Nephron (organoid): ENCODE measurements at regions not wholly inside any gene's neighbourhood (a gene's known extent, or its start where the extent isn't known, plus 50 kb on each side); places are given as distances from the start of the nearest gene placed in this dataset.

Experiments
- H3K27ac Mint-ChIP-seq, 3 experiments: 2 replicates each; pipeline ENCODE4 v1.8.0; 2020; ENCODE audit warnings: mixed read lengths in 3 of 3, mild to moderate bottlenecking in 2 of 3, moderate library complexity in 1 of 3
- H3K27me3 Mint-ChIP-seq: 2 replicates; pipeline ENCODE4 v1.8.0; 2021; ENCODE audit warnings: low read depth, mild to moderate bottlenecking, moderate library complexity, mixed read lengths
- H3K36me3 Mint-ChIP-seq: 2 replicates; pipeline ENCODE4 v1.8.0; 2020; ENCODE audit warnings: low read depth, mixed read lengths
- H3K4me1 Mint-ChIP-seq: 2 replicates; pipeline ENCODE4 v1.8.0; 2020; ENCODE audit warnings: mixed read lengths
- H3K4me3 Mint-ChIP-seq, 3 experiments: 2 replicates each; pipeline ENCODE4 v1.8.0; 2020; ENCODE audit warnings: mild to moderate bottlenecking in 3 of 3, mixed read lengths in 3 of 3, moderate library complexity in 2 of 3
- H3K9me3 Mint-ChIP-seq: 2 replicates; pipeline ENCODE4 v1.8.0; 2020; ENCODE audit warnings: mixed read lengths
- CTCF ChIP-seq, 3 experiments: fragments of 200-600 bp; sonication (generic); IDR thresholded peaks; one replicate each; pipeline ENCODE4 v1.5.0; 2021; ENCODE audit warnings: antibody characterized with exemption in 3 of 3; ENCODE audit not compliant: unreplicated experiment in 3 of 3

DNA sequence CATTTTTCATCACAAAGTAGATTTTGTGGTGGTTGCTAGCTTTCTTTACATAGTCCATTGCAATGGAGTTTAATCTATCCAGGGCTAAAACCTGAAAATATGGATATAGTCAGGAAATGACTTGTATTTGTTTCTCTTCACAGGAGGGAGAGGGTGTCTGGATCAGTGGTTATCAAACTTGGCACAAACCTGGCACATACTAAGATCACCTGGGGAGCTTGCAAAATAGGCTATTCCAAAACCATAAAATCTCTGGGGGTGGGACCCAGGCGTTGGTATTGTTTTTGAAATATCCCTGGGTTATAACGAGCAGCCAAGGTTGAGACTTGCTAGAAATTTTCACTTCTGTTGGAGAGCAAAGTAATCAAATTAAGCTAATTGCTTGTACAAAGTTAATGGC is 179.9 kb downstream of the PCSK1 start:
- Mint-ChIP-seq H3K4me1 (peaks cover 2% of the 10 kb centered on the region), H3K27me3 (no peaks in the 10 kb centered on the region), H3K36me3 (no peaks in the 10 kb centered on the region), H3K9me3 (peaks cover 4% of the 10 kb centered on the region), H3K4me3 (no peak overlapping the region), H3K27ac (no peak overlapping the region)
- TF ChIP-seq CTCF (IDR thresholded peaks at IDR 0.05; ENCODE audit: unreplicated experiment in 3 of 3): no peak

DNA sequence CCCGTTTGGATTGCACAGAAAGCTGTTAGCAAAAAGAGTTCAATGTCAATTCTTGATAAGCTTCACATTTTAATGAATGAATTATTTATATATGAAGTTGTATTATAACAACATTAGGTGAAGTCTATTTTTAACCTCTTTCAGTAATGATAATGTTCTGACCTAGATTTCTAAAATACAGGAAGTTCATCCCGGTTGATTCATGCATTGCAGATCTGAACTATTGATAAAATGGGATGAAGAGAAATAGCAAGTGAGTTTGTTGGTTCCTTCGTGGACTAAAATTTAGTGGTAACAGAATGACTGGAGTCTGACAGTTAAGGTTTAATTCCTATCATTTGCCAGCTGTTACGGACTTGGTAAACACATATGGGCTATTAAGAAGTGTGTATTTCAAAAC is 180.5 kb downstream of the PCSK1 start:
- peaks cover 4% of the 10 kb centered on the region for H3K9me3 Mint-ChIP-seq
- H3K27ac Mint-ChIP-seq: no peak overlapping the region
- no peaks in the 10 kb centered on the region for H3K27me3 Mint-ChIP-seq
- H3K36me3 Mint-ChIP-seq: no peaks in the 10 kb centered on the region
- peaks cover 5% of the 10 kb centered on the region for H3K4me1 Mint-ChIP-seq
- TF ChIP-seq CTCF (IDR thresholded peaks at IDR 0.05; ENCODE audit: unreplicated experiment in 3 of 3): no peak
- no peak overlapping the region for H3K4me3 Mint-ChIP-seq

DNA sequence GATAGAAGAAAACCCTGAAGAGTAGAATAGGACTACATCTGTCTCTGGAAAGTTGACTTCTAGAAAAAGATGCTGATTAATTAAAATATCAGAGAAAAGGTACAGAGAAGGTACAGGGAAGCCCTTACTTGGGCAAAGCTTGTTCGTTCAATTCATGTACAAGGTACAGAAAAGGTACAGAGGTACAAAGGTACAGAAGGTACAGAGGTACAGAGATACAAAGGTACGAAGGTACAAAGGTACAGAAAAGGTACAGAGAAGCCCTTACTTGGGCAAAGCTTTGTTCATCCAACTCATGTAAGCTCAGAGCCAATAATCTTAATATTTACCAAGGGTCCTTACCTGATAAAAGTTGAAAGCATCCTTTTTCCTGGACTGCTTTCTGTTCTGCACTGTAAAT is 182.3 kb downstream of the PCSK1 start:
- H3K4me3 Mint-ChIP-seq: no peak overlapping the region
- no peak overlapping the region for H3K27ac Mint-ChIP-seq
- TF ChIP-seq CTCF (IDR thresholded peaks at IDR 0.05; ENCODE audit: unreplicated experiment in 3 of 3): no peak
- H3K9me3 Mint-ChIP-seq: peaks cover 4% of the 10 kb centered on the region
- H3K27me3 Mint-ChIP-seq: no peaks in the 10 kb centered on the region
- peaks cover 13% of the 10 kb centered on the region for H3K4me1 Mint-ChIP-seq
- no peaks in the 10 kb centered on the region for H3K36me3 Mint-ChIP-seq

DNA sequence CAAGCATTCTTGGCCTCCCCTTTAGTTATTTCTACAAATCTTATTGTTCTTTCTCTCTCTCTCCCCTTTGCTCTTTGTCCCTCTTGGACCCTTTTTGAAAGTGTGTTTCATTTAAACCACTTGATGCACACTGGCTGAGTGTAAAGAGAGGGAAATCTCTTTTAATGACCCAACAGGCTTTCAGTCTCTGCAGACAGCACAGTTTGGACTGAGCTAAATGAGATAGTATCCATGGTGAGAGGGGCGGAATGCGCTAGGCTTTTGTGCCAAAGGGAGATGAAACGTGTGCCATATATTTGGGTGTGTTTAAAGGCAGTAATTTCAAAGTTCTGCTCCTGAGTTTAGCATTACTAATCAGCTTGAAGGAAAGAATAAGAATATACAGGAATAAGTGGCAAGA is 184.9 kb downstream of the PCSK1 start:
- no peaks in the 10 kb centered on the region for H3K36me3 Mint-ChIP-seq
- no peak overlapping the region for H3K4me3 Mint-ChIP-seq
- H3K9me3 Mint-ChIP-seq: peaks cover 6% of the 10 kb centered on the region
- H3K27ac Mint-ChIP-seq: no peak overlapping the region
- H3K4me1 Mint-ChIP-seq: peaks cover 13% of the 10 kb centered on the region
- H3K27me3 Mint-ChIP-seq: no peaks in the 10 kb centered on the region
- TF ChIP-seq CTCF (IDR thresholded peaks at IDR 0.05; ENCODE audit: unreplicated experiment in 3 of 3): no peak

DNA sequence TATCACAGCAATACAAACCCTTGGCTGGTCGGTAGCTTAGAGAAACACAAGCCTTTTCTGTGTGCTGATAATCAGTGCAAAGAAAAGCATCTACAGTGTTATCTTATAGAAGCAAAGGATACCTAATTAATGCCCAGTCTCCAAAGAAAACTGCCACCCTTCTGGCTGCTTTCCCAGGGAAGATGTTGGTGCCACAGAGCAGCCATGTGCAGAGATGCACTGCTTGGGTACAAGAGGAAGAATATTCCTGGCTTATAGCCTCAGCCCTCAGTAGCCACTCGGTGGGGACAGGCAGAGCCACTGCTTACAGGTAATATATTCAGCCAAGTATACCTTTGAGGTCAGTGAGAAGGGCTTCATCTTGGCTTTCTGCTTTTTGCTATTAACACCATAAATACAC is 185.3 kb downstream of the PCSK1 start:
- Mint-ChIP-seq H3K4me1 (peaks cover 13% of the 10 kb centered on the region), H3K27me3 (no peaks in the 10 kb centered on the region), H3K9me3 (peaks cover 4% of the 10 kb centered on the region), H3K27ac (peak overlapping the region; percentile 41 to 88 (median 46)), H3K4me3 (no peak overlapping the region), H3K36me3 (no peaks in the 10 kb centered on the region)
- TF ChIP-seq CTCF (IDR thresholded peaks at IDR 0.05; ENCODE audit: unreplicated experiment in 3 of 3): no peak

GRCh38 chr5:96247097-96247701 is 185.8 kb downstream of the PCSK1 start:
- peak overlapping the region; percentile 41 to 88 (median 46) for H3K27ac Mint-ChIP-seq

More at GRCh38 chr5:96247097-96247701, 185.8 kb downstream of the PCSK1 start:
- Mint-ChIP-seq H3K4me1 (peaks cover 13% of the 10 kb centered on the region), H3K9me3 (peaks cover 7% of the 10 kb centered on the region), H3K27me3 (no peaks in the 10 kb centered on the region), H3K36me3 (no peaks in the 10 kb centered on the region), H3K4me3 (no peak overlapping the region)
- no peak for TF ChIP-seq CTCF (IDR thresholded peaks at IDR 0.05; ENCODE audit: unreplicated experiment in 3 of 3)
